ENCODE measurements at regions not wholly inside any gene's neighbourhood (a gene's known extent, or its start where the extent isn't known, plus 50 kb on each side); places are given as distances from the start of the nearest gene placed in this dataset.

GRCh38 chr6:132060591-132060990, 109.4 kb upstream of the CCN2 start:
- DNase-seq (ENCODE audit: low spot score) (peak; percentile 23), FAIRE-seq (no peak), ATAC-seq (no peak; the same call in 2 of the 3 replicates)
- no peaks in the 10 kb centered on the region for H3K79me2 ChIP-seq (ENCODE audit: insufficient read depth, low read length)
- H4K20me1 ChIP-seq (ENCODE audit: insufficient read depth, low read length) = no peaks in the 10 kb centered on the region
- 30% methylated on average over 4 of the region's 4 CpGs for WGBS (ENCODE audit: low lambda C conversion rate)
- no peak overlapping the region for H2AFZ ChIP-seq (ENCODE audit: low read length)
- H3K27ac ChIP-seq (ENCODE audit: extremely low read length, insufficient read depth, low read length) = no peak overlapping the region
- ChIA-PET CTCF (ENCODE audit: low intra/inter-chr PET ratio, low total read pairs) (no interaction called here), POLR2A (interaction anchor here (1.5 kb wide), 1 partner anchor 109 kb away, joined by 4 read pairs; the partner anchor contains the start of gene CCN2)
- H3K9me3 ChIP-seq (ENCODE audit: low read length) = no peaks in the 10 kb centered on the region
- no peak overlapping the region for H3K4me2 ChIP-seq (ENCODE audit: low read depth, low read length)
- H3K36me3 ChIP-seq (replicated peaks in 1 of 2; ENCODE audit: control insufficient read depth in 1 of 2, insufficient read depth in 2 of 2, low read length in 2 of 2) = no peaks in the 10 kb centered on the region
- no peak overlapping the region for H3K9ac ChIP-seq (ENCODE audit: insufficient read depth, low read depth, low read length)
- in situ Hi-C loops (cut with HindIII; ENCODE audit: extremely low pct_ligation_motif_present, low pct_unique_long_range_greater_than_20kb) = no loop called here
- no peak overlapping the region for H3K4me3 ChIP-seq (replicated peaks in 1 of 3; ENCODE audit: insufficient read depth in 1 of 3, low read depth in 2 of 3, low read length in 3 of 3)
- no TSS peak for BruUV-seq (replicated peaks)
- intact Hi-C loops (cut with micrococcal nuclease; ENCODE audit: unreplicated experiment) = loop anchor here (5.0 kb wide), 1 partner anchor 108 kb away; the partner anchor contains the start of gene CCN2
- TF ChIP-seq, protein P1, sequence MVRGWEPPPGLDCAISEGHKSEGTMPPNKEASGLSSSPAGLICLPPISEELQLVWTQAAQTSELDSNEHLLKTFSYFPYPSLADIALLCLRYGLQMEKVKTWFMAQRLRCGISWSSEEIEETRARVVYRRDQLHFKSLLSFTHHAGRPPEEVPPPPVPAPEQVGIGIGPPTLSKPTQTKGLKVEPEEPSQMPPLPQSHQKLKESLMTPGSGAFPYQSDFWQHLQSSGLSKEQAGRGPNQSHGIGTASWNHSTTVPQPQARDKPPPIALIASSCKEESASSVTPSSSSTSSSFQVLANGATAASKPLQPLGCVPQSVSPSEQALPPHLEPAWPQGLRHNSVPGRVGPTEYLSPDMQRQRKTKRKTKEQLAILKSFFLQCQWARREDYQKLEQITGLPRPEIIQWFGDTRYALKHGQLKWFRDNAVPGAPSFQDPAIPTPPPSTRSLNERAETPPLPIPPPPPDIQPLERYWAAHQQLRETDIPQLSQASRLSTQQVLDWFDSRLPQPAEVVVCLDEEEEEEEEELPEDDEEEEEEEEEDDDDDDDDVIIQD (CRISPR knock-in tag; IDR thresholded peaks at IDR 0.05; ENCODE audit: low read depth) = 0 out of 2 replicates have a peak, but pooled peaks have one; percentile 15
- no peak for TF ChIP-seq SUZ12 (IDR thresholded peaks at IDR 0.05; ENCODE audit: low read depth, low read length)
- no peaks in the 10 kb centered on the region; a peak in 1 of 5 replicates for H3K27me3 ChIP-seq (ENCODE audit: control insufficient read depth in 1 of 2, insufficient read depth in 2 of 2, low read length in 2 of 2)
- peaks cover 20% of the 10 kb centered on the region for H3K4me1 ChIP-seq (ENCODE audit: insufficient read depth, low read length)

- Histone ChIP-seq H3K4me1 (ENCODE audit: insufficient read depth, low read length) (peaks cover 19% of the 10 kb centered on the region), H3K79me2 (ENCODE audit: insufficient read depth, low read length) (no peaks in the 10 kb centered on the region), H3K9ac (ENCODE audit: insufficient read depth, low read depth, low read length) (no peak overlapping the region), H3K4me3 (replicated peaks in 1 of 3; ENCODE audit: insufficient read depth in 1 of 3, low read depth in 2 of 3, low read length in 3 of 3) (no peak overlapping the region), H3K27me3 (ENCODE audit: control insufficient read depth in 1 of 2, insufficient read depth in 2 of 2, low read length in 2 of 2) (no peaks in the 10 kb centered on the region; a peak in 1 of 5 replicates), H3K36me3 (replicated peaks in 1 of 2; ENCODE audit: control insufficient read depth in 1 of 2, insufficient read depth in 2 of 2, low read length in 2 of 2) (no peaks in the 10 kb centered on the region), H4K20me1 (ENCODE audit: insufficient read depth, low read length) (no peaks in the 10 kb centered on the region), H2AFZ (ENCODE audit: low read length) (no peak overlapping the region), H3K27ac (ENCODE audit: extremely low read length, insufficient read depth, low read length) (no peak overlapping the region), H3K4me2 (ENCODE audit: low read depth, low read length) (no peak overlapping the region), H3K9me3 (ENCODE audit: low read length) (no peaks in the 10 kb centered on the region)
- no TSS peak for BruUV-seq (replicated peaks)
- intact Hi-C loops (cut with micrococcal nuclease; ENCODE audit: unreplicated experiment) (loop anchor here (5.0 kb wide), 1 partner anchor 33 kb away; no protein-coding TSS in a partner anchor), in situ Hi-C loops (cut with HindIII; ENCODE audit: extremely low pct_ligation_motif_present, low pct_unique_long_range_greater_than_20kb) (no loop called here)
- 0% methylated on average over 2 of the region's 2 CpGs for WGBS (ENCODE audit: low lambda C conversion rate)
- POLR2A ChIA-PET = no interaction called here
- TF ChIP-seq ZNF891 (CRISPR knock-in tag; IDR thresholded peaks at IDR 0.05) = no peak
- no peak for TF ChIP-seq ZNF83 (CRISPR knock-in tag; IDR thresholded peaks at IDR 0.05; ENCODE audit: borderline replicate concordance)
- no peak for TF ChIP-seq PLRG1 (conservative IDR thresholded peaks at IDR 0.05)
- no peak for TF ChIP-seq ZFP91 (CRISPR knock-in tag; IDR thresholded peaks at IDR 0.05; ENCODE audit: borderline replicate concordance)
- no peak for TF ChIP-seq HMGA1 (CRISPR knock-in tag; conservative IDR thresholded peaks at IDR 0.05)
- no peak for TF ChIP-seq ZNF251 (CRISPR knock-in tag; IDR thresholded peaks at IDR 0.05)
- no peak for TF ChIP-seq GATA4 (IDR thresholded peaks at IDR 0.05; ENCODE audit: borderline replicate concordance, low read depth)
- no peak for TF ChIP-seq KAT8 (CRISPR knock-in tag; IDR thresholded peaks at IDR 0.05)
- DNase-seq (ENCODE audit: low spot score) = no peak
- no peak for ATAC-seq
- no peak for FAIRE-seq
- CTCF ChIA-PET (ENCODE audit: low intra/inter-chr PET ratio, low total read pairs) = no interaction called here
Observed at GRCh38 chr6:132058975-132059374, 107.8 kb upstream of the CCN2 start.

All from HepG2 (cell line).